Spleen (tissue), 7 donors: ENCODE measurements at regions not wholly inside any gene's neighbourhood (a gene's known extent, or its start where the extent isn't known, plus 50 kb on each side); places are given as distances from the start of the nearest gene placed in this dataset.

ENCODE experiments used
- POLR2A ChIP-seq, 3 donors: fragments of 450-650 bp; IDR thresholded peaks; one replicate each; pipeline ENCODE4 v1.5.1; 2017; ENCODE audit warnings: antibody characterized with exemption in 3 of 3, mild to moderate bottlenecking in 1 of 3
- POLR2AphosphoS5 ChIP-seq, 3 donors: sonication (generic); formaldehyde crosslinking; IDR thresholded peaks; one replicate each; pipeline ENCODE4 v1.5.1; 2017; ENCODE audit warnings: antibody characterized with exemption in 3 of 3
- TF ChIP-seq, protein P1 (sequence below), 11 experiments: fragments of 200-600 bp in 7 of 11; fragments of 450-650 bp in 4 of 11; sonication (generic) in 4 of 11; IDR thresholded peaks in 8 of 11; conservative IDR thresholded peaks in 3 of 11; 1 replicate in 7 of 11; 2 replicates in 4 of 11; pipeline versions ENCODE4 v1.4.0 to v1.8.0; 2016 to 2021; ENCODE audit warnings: antibody characterized with exemption in 11 of 11, inconsistent platforms in 4 of 11, mild to moderate bottlenecking in 1 of 11
- donor health status: DM: no; HTN: no; CAD: no; lungs with moderate emphysema.
- donor health status: DM: no; HTN: no; CAD: no.
- donor health status: DM: no; HTN: no; CAD: no.

DNA sequence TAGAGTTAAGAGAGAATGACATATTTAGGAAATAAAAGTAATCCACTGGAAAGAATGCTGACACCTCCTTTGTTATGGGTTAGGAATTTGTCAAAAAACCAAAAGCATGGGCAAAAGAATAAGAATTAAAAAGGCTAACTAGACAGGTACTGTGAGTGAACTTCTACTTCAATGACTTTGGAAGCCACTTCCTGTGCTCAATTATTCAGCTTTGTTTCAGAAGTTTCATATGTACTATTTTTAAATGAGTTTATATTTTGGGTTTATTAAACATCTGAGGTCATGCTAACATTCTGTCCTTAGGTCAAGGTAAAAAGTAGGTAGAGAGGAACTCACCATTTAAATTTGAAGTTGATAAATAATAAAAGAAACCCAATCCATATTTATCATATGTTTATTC, 106.7 kb upstream of the CXorf51A start:
- TF ChIP-seq POLR2A (IDR thresholded peaks at IDR 0.05) (no peak), POLR2AphosphoS5 (IDR thresholded peaks at IDR 0.05) (no peak)
- TF ChIP-seq, protein P1, sequence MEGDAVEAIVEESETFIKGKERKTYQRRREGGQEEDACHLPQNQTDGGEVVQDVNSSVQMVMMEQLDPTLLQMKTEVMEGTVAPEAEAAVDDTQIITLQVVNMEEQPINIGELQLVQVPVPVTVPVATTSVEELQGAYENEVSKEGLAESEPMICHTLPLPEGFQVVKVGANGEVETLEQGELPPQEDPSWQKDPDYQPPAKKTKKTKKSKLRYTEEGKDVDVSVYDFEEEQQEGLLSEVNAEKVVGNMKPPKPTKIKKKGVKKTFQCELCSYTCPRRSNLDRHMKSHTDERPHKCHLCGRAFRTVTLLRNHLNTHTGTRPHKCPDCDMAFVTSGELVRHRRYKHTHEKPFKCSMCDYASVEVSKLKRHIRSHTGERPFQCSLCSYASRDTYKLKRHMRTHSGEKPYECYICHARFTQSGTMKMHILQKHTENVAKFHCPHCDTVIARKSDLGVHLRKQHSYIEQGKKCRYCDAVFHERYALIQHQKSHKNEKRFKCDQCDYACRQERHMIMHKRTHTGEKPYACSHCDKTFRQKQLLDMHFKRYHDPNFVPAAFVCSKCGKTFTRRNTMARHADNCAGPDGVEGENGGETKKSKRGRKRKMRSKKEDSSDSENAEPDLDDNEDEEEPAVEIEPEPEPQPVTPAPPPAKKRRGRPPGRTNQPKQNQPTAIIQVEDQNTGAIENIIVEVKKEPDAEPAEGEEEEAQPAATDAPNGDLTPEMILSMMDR (IDR thresholded peaks at IDR 0.05 in 8 of 11, conservative IDR thresholded peaks at IDR 0.05 in 3 of 11) = no peak
